Liver (tissue), 3 donors: ENCODE measurements at regions not wholly inside any gene's neighbourhood (a gene's known extent, or its start where the extent isn't known, plus 50 kb on each side); places are given as distances from the start of the nearest gene placed in this dataset.

Source experiments
- CTCF ChIP-seq: fragments of 150-350 bp; IDR thresholded peaks from 2 replicates; pipeline ENCODE4 v1.5.1; 2017; ENCODE audit warnings: improper control_type of control experiment, low read depth, low read length; ENCODE audit not compliant: missing input control
- EGR1 ChIP-seq, 2 donors: IDR thresholded peaks; 2 replicates each; pipeline ENCODE4 v1.6.1; 2016 to 2018; ENCODE audit warnings: antibody characterized with exemption in 2 of 2, low read depth in 2 of 2
- REST ChIP-seq: IDR thresholded peaks from 2 replicates; pipeline ENCODE4 v1.6.1; 2016; ENCODE audit warnings: antibody characterized with exemption, mild to moderate bottlenecking
- RXRA ChIP-seq, 2 donors: IDR thresholded peaks; 2 replicates each; pipeline ENCODE4 v1.6.1; 2017 to 2018; ENCODE audit warnings: antibody characterized with exemption in 2 of 2, mild to moderate bottlenecking in 1 of 2
- TAF1 ChIP-seq: conservative IDR thresholded peaks from 2 replicates; pipeline ENCODE4 v1.6.1; 2016; ENCODE audit warnings: antibody characterized with exemption, mild to moderate bottlenecking
- YY1 ChIP-seq: IDR thresholded peaks from 2 replicates; pipeline ENCODE4 v1.6.1; 2016; ENCODE audit warnings: antibody characterized with exemption, mild to moderate bottlenecking
- donor health status: healthy.
- donor health status: healthy.

- TF ChIP-seq CTCF (no peak), TAF1 (no peak), RXRA (IDR thresholded peaks at IDR 0.05) (no peak), YY1 (no peak), REST (no peak), EGR1 (IDR thresholded peaks at IDR 0.05; ENCODE audit: low read depth in 2 of 2) (no peak)
These were observed 144.3 kb upstream of the SULF2 start for GRCh38 chr20:47929368-47930115.
